Kidney glomerular epithelial cell (primary cell): ENCODE measurements at regions not wholly inside any gene's neighbourhood (a gene's known extent, or its start where the extent isn't known, plus 50 kb on each side); places are given as distances from the start of the nearest gene placed in this dataset.
A peak's percentile ranks its signal among the peaks of the same experiment; 100 is the strongest.
"Not testable (repeated sequence)": the region's sequence is repeated elsewhere in the genome, so short reads cannot be mapped to it uniquely, and the experiment has no call there.

Experiments used
- DNase-seq: peaks from one replicate; lab custom pipeline; 2025; lab: John Stamatoyannopoulos, UW

DNA sequence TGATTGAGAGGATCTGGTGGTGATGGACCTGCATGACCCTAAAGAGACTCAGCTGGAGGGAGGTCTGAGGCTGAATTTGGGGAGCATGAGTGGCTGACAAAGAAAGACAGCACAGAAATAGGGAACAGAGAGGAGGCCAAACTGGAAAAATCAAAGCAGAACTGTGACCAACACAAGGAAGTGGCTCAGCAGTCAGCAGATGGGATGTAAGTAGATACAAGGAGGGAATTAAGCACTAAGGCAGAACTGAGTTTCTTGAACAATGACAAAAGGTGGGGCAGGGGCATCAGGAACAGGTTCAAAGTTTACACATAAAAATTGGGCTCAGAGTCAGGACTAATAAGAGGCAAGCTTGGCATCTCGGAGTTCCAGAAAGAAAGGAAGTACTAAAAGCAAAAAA, 144.3 kb upstream of the KLF3 start:
- DNase-seq: no peak

DNA sequence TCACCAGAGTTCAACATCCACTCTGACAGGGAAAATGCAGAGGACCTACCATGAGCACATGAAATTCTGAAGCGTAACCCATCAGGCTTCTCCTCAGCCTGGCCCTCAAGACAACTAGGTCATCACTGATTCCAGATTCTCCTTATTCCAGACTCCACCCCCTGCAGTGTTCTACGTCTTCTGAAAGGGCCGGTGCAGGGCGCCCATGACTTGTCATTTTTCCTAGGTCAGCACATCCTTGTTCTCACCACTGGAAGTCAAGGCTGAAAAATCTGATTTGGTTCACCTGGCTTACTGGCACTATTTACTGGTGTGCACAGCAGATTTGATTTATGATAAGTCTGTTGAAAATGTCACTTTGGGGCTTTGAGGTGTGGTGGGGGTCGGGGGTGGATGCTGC, 140.9 kb upstream of the KLF3 start:
- DNase-seq: no peak

DNA sequence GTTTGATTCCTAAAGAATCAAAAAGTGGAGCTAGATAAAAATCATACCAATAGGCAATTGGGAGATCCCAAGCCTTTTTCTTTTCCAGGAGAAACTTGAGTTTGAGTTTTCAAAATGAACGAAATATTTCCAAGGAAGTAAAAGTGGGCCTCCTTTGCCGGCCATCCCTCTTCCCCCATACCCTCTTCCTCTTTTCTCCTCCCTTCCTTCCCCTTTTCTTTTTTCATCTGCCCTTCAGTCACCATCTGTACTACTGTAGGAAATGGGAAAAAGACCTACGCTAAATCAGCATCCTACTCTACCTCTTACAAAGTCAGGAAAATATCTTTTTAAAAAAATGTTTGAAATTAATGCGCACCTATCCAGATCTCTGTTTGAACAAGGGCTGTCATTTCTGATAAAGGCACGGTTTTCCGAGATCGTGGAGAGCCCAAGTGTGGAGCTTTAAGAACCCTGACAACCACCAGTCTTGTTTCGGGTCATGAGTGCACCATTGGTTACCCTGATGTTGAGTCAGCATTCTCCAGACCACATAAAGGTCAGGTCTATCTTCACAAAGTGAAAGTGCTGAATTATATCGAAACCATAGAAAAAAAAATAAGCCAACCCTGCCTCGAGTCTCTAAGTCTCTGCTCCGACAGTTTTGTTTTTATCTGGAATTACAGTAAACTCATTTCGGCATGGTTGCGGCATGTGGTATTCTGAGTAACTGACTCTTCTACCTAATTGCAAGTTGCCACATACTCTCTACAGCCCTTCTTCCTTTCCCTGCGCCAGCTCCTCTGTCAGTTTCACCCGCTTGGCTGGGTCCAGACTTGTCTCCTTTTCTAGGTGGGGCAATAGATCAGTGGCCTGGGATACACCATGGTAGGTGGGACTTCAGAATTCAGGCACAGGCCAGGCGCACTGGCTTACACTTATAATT, 140.2 kb upstream of the KLF3 start:
- no peak for DNase-seq

DNA sequence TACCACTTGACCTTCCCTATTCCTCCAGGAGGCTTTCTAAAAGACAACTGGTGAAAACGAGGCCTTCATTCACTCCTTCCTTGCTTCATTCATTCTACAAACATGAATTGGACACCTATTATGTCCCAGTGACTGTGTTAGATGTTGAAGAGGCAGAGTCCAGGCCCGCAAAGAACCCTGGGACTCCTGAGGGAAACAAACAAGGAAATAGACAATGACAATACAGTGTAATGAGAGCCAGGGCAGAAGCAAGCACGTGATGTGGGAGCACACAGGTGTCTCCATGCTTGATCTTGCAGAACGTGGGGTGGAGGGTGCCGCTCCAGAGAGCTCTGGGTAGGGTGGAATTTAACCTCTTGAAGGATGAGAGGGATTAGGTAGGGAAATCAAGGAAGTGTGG, 137.6 kb upstream of the KLF3 start:
- DNase-seq: no peak

DNA sequence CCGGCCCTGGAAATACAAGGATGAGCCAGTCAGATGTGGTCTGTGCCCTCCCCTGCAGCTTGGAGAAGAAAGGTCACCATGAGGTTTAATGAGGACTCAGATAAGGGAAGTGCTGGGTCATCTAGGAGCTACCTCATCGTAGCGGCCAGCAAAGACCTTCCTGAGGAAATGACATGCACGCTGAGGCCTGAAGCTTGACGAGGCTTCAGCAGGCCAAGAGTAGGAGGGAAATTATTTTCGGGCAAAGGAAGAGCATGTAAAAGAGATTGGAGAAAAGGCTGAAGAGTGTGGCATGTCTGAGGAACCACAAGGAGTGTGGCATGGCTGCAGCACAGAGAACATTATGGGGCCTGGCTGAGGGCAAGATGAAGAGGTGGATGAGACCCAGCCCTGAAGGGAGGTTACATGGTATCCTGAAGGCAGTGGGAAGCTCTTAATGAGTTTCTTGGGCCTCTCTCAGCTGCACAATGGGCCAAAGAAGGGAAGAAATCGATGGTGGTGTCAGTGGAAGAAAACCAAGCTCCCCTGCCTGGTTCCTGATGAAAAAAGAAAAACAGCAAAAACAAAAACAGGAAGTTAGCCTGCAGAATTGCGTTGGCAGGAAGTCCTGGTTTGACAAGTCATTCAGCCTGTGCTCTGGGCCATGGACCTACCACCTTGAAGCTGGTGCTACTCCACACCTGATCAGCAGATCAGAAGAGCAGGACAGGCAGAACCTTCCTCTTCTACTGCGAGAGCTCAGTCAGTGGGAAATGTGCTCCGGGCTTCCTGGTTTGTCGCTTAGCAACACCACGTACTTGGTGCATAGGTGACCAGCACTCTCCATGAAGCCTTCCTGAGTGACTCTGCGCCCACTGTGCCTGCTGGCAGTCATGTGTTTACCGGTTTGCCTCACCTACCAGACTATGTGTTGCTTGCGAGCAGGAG, 134.5 kb upstream of the KLF3 start:
- peak; percentile 1 for DNase-seq

DNA sequence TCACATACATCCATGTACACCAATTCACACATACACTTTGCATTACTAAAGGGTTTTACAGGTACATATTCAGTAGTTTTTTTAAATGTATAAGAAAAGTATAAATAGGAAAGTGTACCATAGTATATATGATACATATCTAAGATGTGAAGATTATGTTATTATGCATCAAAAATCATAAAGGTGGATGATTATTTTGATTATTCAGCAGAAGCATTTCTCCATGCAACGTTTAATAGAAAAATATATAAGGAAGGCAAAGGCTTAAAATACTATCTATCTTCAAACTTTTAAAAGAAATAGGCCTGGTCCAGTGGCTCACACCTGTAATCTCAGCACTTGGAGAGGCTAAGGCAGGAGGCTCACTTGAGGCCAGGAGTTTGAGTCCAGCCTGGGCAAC, 133.5 kb upstream of the KLF3 start:
- DNase-seq: no peak

DNA sequence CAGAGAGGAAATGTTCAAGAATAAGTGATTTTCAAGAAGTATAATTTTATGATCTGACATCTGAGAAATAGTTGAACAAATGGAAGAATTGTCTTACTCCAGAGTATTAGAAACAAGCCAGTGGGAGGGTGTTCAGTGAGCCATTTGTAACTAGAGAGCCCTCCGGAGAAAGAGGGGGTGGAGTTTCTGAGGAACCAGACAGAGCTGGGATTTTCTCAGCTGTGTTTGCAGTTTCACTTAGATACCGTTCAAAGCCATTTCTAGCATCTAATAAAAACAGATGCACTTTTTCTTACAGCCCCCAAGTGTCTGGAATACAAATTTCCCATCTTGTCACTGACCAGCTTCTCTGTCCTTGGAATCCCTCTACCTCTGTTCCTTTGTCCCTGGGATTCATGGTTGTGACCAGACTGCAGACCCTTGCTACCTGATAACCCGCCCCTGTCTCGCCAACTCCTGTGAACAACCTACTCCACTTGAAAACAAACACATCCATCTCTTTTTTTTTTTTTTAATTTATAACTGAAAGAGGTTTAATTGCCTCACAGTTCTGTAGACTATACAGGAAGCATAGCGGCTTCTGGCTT, 132.8 kb upstream of the KLF3 start:
- DNase-seq: no peak

DNA sequence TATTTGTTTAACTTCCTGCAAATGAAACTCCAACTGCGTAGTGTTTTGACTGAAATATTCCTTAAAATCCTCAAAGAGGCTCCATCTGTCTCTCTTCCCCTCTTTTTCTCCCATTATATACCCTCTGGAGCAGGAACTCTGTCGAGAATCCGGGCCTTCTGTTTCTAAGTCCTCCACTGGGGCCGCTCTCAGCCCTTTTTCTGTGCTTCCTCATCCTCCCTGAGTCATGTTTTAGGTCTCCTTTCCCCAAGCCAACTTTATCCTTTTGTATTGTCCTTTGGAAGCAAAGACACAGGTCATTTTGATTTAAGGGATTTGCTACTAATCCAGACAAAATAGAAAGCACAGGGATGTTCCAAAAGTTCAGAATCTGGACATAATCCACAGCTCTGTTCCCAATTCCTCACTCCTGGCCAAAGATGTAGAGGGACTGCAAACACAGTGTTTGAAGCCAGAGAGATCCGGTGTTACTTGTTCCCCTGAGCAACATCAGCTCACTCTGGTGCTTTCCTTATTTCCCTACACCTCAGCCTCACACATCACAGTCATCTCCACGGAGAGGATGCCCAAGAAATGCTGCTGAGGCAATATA, 131.0 kb upstream of the KLF3 start:
- no peak for DNase-seq

DNA sequence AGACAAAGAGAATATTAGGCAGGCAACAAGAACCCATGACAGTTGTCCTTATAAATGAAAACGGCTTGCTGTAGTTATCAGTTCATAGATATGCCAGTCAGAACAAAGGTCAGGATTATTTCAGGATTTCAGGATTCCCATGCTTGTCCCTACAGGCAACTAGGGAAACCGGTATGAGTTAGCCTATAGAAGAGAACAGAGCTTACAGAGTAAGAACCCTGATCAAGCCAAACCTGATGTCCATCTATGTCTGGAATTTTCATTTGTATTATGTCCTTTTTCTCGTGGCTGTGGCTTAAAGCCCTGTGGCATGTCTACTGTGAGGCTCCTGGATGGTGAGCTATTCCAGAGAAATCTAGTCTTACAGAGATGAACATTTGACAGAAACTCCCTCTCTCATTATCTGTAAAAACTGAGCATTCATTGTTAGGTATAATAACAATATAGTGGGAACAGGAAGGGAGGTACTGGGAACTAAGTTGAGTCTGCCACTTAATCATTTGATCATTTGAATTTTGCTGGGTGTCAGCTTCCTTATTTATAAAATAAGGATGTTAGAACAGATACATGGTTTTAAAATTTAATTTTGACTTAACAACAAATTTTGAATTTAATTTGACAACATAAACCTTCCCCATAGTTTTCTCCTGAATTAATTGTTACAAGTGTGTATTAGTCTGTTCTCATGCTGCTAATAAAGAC, 129.5 kb upstream of the KLF3 start:
- no peak for DNase-seq

DNA sequence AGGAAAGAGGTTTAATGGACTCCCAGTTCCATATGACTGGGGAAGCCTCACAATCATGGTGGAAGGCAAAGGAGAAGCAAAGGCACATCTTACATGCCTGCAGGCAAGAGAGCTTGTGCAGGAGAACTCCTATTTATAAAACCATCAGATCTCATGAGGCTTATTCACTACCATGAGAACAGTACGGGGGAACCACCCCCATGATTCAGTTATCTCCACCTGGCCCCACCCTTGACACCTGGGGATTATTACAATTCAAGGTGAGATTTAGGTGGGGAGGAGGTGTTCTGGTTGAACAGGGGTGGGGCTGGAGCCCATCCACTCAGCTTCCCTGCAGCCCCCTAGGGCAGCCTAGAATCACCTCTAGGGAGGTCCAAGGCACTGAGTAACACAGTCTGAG, 128.9 kb upstream of the KLF3 start:
- DNase-seq: not testable (repeated sequence)

DNA sequence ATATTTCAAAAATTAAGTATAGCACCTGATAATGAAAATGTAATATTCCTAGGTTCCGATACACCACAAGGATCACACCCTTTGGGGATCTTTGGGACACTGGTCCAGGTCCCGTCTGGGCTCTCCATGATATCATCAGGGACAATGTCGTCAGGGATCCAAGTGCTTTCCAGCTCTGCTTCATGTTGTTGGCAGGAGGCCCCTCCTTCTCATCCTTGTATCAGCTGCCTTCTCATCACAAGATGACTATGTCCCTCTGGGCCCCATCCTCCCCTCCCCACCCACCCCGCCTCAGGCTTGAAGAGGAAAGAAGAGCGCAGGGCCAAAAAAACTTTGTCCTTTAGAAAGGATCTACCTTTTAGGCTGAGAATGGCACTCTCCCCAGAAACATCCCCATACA, 128.3 kb upstream of the KLF3 start:
- DNase-seq: no peak

DNA sequence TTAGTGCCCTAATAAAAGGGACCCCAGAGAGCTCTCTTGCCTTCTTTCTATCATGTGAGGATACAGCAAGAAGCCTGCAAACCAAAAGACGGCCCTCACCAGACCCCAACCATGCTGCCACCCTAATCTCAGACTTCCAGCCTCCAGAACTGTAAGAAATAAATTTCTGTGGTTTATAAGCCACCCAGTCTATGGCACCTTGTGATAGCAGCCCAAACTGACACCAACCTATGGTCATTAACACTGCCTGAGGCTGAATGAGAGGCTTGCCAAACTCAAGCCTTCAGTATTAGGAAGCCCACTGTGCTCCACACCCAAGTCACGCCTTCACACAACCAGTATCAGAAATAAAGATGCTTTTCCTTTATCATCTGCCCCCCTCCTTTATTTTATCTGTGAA, 127.3 kb upstream of the KLF3 start:
- no peak for DNase-seq

DNA sequence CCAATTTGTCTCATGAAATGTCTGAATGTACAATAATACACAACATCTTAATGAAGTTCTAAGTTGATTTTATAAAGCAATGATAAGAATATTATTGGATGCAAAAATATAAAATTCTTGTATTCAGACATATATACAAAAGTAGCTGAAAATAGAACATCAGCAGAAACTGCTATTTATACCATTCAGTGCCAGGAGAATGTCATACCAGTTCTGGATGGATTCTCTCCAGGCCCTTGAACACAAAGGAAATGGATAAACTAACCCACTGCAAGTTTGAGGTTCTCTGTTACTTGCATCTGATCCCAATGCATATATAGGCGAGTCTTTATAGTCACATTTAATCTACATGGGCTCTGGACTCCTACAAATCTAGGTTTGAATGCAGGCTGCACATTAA, 126.3 kb upstream of the KLF3 start:
- no peak for DNase-seq

DNA sequence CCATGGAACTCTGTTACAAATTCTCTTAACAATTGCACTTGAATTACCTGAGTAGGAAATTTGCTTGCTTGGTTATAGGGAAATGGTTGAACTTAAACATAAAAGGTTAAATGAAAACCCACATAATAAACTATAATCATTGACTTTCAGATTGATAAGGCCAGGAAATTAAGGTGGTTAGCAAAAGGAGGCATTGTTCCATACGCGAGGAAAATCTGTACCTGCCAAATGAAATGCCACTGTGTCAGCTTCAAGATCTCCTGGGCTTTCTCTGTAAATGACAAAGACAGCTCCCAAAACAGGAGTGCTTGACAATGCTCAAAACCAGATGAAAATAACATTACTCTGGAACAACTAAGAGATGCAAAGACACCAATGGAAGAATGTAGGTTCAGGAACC, 125.5 kb upstream of the KLF3 start:
- no peak for DNase-seq

DNA sequence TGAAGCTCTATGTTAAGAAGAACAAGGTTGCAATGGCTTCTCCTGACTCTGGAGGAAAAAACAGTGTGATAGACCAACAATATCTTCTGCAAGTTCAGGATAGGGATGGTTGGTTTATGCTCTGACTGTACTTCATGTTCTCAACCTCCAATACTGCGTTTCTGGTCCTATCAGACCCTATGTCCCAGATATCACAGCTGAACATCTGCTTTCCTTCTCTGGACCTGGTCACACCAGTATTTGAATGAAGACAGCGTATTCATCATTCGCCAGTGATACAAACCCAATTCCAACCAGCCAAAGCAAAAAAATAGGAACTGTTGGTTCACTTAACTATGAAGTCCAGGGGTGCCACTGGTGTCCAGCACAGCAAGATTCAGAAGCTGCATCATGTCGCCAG, 124.5 kb upstream of the KLF3 start:
- DNase-seq: no peak

DNA sequence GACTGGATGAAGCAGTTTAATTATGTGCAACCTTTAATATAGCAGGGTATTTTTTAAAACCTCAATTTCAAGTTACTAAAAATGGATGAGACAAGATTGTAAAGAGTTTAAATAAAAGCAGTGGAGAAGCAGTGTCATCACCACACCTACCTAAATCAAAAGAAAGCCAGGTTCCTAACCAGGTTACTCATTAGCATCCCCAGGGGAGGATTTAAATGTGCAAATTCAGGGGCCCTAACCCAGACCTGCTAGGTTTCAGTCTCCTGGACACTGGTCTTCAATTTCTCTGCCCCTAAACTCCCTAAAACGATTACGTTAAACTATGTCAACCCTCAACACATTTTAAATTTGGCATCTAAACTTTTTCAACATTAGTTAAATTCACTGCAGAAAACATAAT, 116.9 kb upstream of the KLF3 start:
- DNase-seq: no peak

DNA sequence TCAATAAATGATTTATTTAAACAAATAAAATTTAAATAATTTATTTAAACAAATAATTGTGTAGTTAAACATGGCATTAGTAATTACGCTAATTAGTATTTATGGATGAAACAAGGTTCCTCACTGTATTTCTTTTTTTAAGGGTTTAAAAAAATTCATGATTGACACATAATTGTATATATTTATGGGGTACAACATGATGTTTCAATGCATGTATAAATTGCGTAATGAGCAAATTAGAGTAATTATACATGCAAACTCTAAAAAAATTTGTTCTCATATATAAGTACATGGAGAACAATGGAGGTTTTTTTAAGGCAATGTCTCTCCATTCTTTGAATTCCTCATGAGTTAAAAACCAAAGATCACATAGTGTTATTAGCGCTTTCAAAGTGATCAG, 115.7 kb upstream of the KLF3 start:
- no peak for DNase-seq

DNA sequence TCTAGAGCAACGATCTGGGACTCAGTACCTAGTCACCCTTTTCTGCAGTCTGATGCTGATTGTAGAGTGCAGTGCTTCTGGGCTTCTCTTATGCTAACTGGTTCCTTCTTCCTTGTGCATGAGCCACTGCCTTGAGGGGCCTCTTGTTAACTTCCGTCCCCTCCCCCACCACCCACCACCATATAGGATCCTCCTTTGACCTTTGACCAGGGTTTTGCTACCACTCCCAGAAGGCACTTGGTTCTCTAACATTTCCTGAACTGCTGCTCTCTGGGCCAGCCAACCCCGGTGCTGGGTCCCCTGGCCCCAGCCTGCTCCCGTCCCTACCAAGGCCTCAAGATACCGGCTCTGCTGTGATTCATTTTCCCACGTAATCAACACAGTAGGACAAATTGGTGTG, 104.6 kb upstream of the KLF3 start:
- DNase-seq: no peak

DNA sequence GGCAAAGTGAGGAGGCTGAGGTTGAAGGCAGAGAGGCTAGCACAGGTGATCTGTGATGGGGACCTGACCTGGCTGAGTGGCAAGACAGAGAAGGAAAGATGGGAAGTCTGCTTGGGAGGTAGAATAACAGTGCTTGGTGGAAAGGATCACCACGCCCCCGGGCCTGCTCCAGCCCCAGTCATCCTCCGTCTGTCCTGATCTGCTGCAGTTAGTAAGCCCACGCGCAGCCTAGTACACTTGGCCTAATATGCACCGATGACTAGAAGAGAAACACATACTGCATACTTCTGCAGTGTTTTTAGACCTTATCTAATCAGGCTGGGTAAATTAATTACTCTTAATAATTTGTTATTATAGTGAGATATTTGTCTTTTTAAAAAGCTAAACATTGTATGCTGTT, 103.7 kb upstream of the KLF3 start:
- DNase-seq: no peak

DNA sequence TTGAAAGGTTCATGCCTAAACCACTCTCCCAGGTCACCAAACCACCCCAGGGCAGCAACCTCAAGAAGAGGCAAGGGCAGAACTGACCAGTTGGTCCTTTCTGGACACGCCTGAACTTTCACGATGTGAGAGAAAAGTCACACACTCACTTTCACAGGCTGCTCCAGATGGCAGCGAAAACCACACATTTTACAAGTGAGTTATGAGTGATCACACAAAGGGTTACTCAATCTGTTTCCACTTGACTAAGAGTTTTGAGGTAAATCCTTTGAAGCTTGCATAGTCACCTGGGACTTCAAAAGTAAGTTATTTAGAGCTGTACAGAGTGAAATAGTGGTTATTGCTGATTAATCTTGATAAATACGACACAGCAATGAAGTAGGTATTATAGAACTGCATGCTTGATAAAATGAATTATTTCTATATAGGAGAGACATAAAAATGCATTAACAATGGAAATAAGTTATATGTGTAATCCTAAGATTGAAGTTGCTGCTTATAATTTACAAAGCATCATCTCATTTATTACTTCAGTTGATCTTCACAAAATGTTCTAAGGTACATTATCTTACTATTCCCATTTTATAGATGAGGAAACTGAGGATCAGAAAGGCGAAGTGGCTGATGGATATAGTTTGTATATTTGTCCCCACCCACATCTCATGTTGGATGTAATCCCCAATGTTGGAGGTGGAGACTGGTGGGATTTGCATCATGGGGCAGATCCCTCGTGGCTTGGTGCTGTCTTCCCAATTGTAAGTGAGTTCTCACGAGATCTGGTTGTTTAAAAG, 103.0 kb upstream of the KLF3 start:
- DNase-seq: no peak

DNA sequence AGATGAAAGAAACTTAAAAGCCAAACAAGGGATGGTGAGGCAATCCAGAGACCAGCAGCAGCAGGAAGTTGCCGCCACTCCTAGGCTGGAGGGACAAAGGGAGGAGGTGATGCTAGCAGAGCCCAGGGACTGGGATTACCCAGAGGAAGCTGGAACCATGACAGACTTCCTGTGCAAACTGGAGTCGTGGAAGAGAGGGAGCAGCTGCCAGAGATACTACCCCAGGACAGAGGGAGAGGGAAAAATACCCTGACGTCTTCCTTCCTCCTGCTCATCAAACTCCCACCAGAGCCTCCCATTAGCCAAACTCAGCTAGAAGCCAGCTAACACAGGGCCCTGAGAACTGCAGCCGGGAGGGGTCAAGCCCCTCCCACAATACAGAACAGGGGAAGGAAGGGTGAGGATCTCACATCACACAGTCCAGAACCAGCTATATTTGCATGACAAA, 101.2 kb upstream of the KLF3 start:
- DNase-seq: no peak
